ENCODE measurements at regions not wholly inside any gene's neighbourhood (a gene's known extent, or its start where the extent isn't known, plus 50 kb on each side); places are given as distances from the start of the nearest gene placed in this dataset.

- in situ Hi-C loops (cut with MboI; ENCODE audit: low sequenced_read_pairs, unreplicated experiment) = no loop called here
- TF ChIP-seq CTCF (IDR thresholded peaks at IDR 0.05; ENCODE audit: borderline replicate concordance, control extremely low read depth, extremely low read depth, insufficient read depth, missing control alignments) = no peak
- DNase-seq (ENCODE audit: low spot score) = no peak
These were observed 665.8 kb downstream of the PLPP3 start for GRCh38 chr1:55913565-55913964.

GRCh38 chr1:55912438-55912837 is 666.9 kb downstream of the PLPP3 start:
- in situ Hi-C loops (cut with MboI; ENCODE audit: low sequenced_read_pairs, unreplicated experiment) = no loop called here

GRCh38 chr1:55904541-55904940 is 674.8 kb downstream of the PLPP3 start:
- in situ Hi-C loops (cut with MboI; ENCODE audit: low sequenced_read_pairs, unreplicated experiment) = no loop called here
- no peak for DNase-seq (ENCODE audit: low spot score)
- TF ChIP-seq CTCF (IDR thresholded peaks at IDR 0.05; ENCODE audit: borderline replicate concordance, control extremely low read depth, extremely low read depth, insufficient read depth, missing control alignments) = no peak

More at GRCh38 chr1:55912438-55912837, 666.9 kb downstream of the PLPP3 start:
- TF ChIP-seq CTCF (IDR thresholded peaks at IDR 0.05; ENCODE audit: borderline replicate concordance, control extremely low read depth, extremely low read depth, insufficient read depth, missing control alignments) = no peak
- no peak for DNase-seq (ENCODE audit: low spot score)

GRCh38 chr1:55898181-55898580 is 681.2 kb downstream of the PLPP3 start:
- in situ Hi-C loops (cut with MboI; ENCODE audit: low sequenced_read_pairs, unreplicated experiment) = no loop called here
- DNase-seq (ENCODE audit: low spot score) = no peak

GRCh38 chr1:55896210-55896609 is 681.0 kb upstream of the USP24 start:
- in situ Hi-C loops (cut with MboI; ENCODE audit: low sequenced_read_pairs, unreplicated experiment) = no loop called here
- DNase-seq (ENCODE audit: low spot score) = no peak
- no peak for TF ChIP-seq CTCF (IDR thresholded peaks at IDR 0.05; ENCODE audit: borderline replicate concordance, control extremely low read depth, extremely low read depth, insufficient read depth, missing control alignments)

More at GRCh38 chr1:55898181-55898580, 681.2 kb downstream of the PLPP3 start:
- TF ChIP-seq CTCF (IDR thresholded peaks at IDR 0.05; ENCODE audit: borderline replicate concordance, control extremely low read depth, extremely low read depth, insufficient read depth, missing control alignments) = no peak

- in situ Hi-C loops (cut with MboI; ENCODE audit: low sequenced_read_pairs, unreplicated experiment) = no loop called here
- DNase-seq (ENCODE audit: low spot score) = no peak
- no peak for TF ChIP-seq CTCF (IDR thresholded peaks at IDR 0.05; ENCODE audit: borderline replicate concordance, control extremely low read depth, extremely low read depth, insufficient read depth, missing control alignments)
These were observed 679.4 kb upstream of the USP24 start for GRCh38 chr1:55894521-55894920.

- in situ Hi-C loops (cut with MboI; ENCODE audit: low sequenced_read_pairs, unreplicated experiment) = no loop called here
- no peak for DNase-seq (ENCODE audit: low spot score)
- peak; percentile 36 for TF ChIP-seq CTCF (IDR thresholded peaks at IDR 0.05; ENCODE audit: borderline replicate concordance, control extremely low read depth, extremely low read depth, insufficient read depth, missing control alignments)
These were observed 678.0 kb upstream of the USP24 start for GRCh38 chr1:55893155-55893554.

All from GM13976 (cell line).